ENCODE measurements at regions not wholly inside any gene's neighbourhood (a gene's known extent, or its start where the extent isn't known, plus 50 kb on each side); places are given as distances from the start of the nearest gene placed in this dataset.

DNA sequence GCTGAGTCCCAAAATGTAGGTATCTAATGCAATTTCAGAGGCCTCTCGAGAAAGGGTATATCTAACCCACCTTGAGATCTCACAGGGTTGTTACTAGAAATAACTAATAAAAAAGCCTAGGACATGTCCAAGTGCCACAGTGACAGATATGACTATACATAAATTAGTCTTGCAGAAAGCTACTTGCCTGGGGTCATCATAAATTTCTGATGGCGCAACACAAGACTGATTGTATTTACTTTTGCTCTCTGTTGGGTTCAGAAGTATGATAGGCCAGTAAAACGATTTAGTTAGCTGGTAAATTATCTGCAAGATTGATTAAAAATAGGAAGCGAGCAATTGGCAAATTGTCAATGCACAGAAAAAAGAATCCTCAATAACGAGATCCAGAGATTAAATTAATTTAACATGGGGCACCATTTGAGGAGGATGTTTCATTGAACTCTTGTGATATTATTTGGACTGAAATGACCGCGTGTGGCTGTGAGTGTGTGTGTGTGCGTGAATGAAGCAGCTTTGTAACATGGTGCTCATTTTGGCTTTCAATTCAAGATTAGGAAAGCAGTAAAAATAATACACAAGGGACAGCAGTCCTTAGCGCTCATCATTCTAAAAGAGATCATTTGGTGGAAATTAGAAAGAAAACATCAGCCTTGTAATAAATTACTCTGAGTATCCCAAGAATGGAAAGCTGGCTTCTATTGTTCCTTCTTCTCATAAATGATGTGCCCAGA, 157.4 kb upstream of the ZFHX3 start:
- no peak for DNase-seq

DNA sequence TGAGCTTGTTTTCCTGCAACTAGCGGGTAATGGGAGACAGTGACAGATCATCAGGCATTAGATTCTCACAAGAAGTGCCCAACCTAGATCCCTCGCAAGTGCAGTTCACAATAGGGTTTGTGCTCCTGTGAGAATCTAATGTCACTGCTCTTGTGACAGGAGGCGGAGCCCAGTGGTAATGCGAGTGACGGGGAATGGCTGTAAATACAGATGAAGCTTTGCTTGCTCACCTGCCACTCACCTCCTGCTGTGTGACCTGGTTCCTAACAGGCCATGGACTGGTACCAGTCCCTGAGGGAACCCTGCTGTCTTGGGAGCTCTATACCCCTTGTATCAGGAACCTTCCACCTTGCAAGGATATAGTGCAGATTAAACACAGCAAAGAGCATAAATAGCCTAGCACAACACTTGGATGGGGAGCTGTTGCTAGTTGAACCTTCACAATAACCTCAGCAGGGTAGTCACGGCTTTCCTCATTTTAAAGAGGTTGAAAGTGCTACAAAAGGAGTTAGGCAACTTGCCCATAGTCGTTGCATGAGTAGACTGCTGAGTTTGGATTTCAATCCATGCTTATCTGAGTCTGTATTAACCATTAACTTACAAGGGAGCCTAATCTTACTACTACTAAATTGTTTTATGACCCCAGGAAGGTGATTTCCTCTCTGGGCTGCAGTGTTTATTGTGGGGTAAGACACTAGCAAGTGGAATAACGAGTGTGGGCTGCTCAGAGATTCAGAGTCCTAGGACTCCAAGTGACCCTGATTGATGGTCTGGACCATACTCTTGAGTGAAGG, 156.6 kb upstream of the ZFHX3 start:
- DNase-seq = no peak

DNA sequence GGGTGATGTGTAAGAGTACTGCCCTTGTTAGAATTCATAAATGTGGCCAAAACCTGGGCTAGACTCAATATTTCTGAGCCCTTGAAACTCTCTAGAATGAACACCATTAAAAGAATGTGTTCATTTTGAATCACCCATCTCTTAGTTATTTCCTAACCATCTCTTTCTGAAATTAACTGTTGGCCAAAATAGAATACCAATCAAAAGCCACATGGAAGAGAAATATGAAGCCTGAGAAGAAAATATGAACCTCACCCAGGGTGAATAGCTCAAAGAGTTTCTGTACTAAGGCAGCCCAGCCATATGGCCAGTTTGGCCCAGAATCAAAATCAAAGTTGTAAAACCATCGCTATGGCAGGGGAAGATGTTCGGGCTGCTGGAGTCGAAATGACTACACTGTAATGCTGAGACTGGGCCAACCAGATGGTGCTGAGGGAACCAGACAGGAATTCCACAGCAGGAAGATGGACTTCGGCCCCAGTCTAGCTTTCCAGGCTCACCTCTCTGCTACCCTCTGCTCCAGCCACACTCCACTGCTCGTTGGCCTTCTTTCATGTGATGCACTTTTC, 154.3 kb upstream of the ZFHX3 start:
- DNase-seq = no peak

DNA sequence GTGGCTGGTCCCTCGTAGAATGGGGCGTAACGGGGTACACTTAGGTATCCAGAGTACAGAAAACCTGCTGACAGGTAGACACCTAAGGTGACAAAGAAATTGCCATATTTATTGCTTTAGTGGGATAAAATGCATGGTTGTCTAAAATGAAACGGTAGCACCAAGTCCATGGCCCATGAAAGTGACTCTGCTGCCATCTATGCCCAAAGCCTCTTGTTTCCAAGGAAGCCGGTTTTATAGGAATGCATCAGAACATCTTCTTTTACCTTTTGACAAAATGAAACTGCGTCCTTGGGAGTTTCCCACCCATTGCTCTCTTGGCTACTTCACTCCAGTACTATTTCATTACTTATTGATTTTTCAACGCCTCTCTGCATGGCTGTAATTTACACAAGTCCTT, 151.3 kb upstream of the ZFHX3 start:
- DNase-seq = no peak

DNA sequence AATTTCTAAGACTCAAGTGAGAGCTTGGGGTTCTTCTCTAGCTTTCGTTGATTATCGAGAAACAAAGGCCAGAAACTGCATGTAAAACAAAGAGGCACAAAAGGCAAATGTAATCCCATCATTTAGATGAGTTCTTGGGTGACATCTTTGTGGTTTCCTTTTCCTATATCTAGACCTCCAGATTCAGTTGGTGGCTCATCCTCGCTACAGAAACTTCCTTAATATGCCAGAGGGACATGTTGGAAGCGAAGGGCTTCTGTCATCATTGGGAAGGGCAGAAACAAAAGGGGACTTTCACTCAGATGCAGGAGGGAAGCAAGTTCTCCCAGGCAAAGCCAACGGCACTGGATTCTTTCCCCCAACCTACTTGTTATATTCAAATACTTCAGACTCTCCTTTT, 150.6 kb upstream of the ZFHX3 start:
- no peak for DNase-seq

DNA sequence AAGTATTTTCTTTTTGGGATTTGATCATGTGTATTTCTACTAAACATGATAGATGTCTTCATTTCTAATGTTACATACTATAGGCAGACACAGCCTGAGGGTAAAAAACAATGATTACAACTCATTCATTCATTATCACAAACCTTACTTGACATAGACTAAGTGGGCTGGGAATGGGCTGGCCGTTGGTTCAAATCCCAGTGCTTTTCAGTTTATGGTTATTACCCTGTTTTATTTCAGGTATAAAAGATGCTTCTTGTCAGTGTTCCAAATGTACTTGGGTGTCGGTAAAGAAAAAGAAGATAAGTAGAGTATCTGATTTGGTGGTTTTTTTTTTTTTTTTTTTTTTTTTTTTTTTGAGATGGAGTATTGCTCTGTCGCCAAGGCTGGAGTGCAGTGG, 149.7 kb upstream of the ZFHX3 start:
- no peak for DNase-seq

DNA sequence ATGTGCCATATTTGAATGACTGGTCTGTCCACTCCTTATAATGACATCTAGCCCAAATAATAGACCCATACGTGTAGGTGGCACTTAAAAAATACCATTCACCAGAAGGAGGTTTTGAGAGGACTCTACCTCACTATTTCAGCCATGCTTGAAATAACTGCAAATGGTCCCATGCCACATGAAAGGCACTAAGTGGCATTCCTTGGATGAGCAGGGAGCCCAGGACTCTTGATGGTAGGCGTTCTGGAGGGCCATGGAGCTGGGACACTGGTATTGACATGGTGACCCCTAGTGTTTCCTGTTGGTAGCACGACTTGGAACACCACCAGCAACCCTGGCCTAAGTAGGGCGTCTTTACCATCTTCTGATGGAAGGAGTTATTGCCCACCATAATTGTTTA, 148.7 kb upstream of the ZFHX3 start:
- DNase-seq = peak; percentile 72 to 79

DNA sequence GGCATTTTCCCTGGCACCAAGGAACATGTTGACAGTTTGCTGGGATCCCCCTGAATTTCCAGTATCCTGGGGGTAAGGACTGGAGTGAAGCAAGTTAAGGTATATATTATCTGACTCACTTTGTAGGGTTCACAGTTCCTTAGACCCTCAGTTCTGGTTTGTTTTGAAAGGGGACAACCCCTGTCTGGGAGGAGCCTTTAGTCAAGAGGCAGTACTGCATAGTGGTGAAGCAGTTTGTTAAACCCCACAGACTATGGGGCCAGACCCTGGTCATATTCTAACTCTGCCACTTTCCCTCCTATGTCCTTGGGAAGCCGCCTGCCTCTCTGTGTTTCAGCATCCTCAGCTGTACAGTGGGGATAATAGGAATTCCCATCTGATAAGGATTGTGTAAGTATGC, 145.5 kb upstream of the ZFHX3 start:
- no peak for DNase-seq

DNA sequence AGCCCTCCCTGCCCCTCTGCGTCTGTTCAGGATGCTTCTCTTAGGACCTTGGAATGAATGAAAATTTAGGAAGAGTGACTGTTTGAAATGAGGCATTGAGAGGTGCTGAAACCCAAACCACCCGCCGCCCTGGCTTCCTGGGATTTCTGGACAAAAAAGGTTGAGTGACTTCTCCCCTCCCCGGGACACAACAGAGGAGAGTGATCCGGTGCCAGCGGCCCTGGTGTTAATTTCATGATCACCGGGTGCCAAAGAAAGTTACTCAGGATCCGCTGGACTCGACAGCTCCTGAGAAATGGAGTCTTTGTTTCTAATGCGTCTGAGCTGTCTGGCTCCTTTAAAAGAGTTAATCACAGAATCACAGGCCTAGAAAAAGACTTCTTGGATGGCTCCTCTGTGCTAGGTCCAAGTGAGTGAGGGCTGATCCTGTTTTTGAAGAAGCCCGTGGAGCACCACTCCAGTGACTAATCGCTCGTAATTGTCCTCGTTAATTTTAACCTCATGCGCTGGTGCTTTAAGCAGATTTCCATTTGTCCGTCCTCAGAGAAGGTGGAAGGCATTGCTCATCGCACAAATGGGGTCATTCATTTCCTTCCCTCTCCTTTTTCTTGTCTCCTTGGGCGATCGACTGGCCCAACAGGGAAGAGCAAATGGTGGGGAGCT, 144.4 kb upstream of the ZFHX3 start:
- no peak for DNase-seq

DNA sequence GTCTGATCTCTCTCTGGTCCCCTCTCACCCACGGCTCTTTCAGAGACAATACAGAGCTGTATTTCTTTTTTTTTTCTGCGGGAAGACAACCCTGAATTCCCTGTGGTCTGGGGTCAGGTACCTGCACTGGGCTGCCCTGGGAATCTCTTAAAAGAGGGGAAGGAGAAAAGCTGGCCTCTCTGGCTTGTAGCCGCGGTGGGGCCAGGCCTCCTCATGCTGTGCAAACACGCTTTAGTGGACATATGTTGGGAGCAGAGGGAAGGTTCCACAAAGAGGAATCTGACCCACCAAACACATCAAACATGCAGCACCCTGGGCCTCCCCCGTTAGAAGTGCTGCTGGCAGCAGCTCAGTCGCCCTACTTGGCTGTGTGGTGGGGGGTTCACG, 143.7 kb upstream of the ZFHX3 start:
- DNase-seq = no peak

GRCh38 chr16:73190688-73191659, 143.0 kb upstream of the ZFHX3 start:
- no peak for DNase-seq

DNA sequence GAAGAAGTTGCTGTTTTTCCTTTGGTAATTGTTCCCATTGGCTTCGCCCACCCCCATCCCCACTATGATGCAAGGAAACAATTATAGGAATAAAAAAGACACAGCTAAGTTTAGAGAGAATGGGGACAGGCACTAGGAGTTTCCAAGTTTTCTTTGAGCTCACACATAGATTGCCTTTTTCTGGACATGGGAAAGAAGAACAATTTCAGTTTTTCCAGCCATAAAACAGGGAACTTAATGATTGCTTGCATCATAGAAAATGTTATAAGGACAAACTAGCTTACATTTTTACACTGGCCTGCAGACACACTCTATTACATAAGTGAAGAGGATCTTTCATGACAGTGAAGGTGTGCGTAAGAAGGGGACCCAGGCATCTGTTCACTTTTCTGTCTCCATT, 142.3 kb upstream of the ZFHX3 start:
- peak in 1 of 2 donors; percentile 27 for DNase-seq

- no peak for DNase-seq
These were observed 141.2 kb upstream of the ZFHX3 start for GRCh38 chr16:73189136-73189535.

GRCh38 chr16:73186752-73187601, 139.0 kb upstream of the ZFHX3 start:
- DNase-seq = no peak

- DNase-seq = no peak
These were observed 137.8 kb upstream of the ZFHX3 start for GRCh38 chr16:73185737-73186136.

DNA sequence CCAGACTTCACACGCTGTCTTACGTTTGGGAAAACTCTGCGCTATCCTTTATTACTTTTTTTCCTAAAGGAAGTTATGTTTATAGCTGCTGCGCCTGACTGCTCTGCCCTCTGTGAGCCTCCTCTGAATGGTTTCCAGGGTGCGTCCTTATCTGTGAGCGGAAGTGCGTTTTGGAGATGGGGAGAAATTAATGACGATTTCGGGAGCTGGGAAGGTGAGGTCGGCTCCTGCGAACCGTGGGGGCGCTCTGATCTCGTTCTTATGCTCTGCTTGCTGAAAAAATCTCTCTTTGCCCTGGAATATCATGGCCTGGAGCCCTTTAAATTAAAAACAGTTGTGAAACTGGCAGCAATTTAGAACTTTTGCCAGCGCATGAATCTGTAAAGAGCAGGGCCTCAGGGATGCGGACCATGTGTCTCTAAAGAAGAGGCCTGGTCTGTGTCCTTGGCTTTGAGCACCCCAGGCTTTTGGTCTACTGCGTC, 135.7 kb upstream of the ZFHX3 start:
- DNase-seq = no peak

- DNase-seq = no peak
These were observed 131.9 kb upstream of the ZFHX3 start for GRCh38 chr16:73179705-73180331.

DNA sequence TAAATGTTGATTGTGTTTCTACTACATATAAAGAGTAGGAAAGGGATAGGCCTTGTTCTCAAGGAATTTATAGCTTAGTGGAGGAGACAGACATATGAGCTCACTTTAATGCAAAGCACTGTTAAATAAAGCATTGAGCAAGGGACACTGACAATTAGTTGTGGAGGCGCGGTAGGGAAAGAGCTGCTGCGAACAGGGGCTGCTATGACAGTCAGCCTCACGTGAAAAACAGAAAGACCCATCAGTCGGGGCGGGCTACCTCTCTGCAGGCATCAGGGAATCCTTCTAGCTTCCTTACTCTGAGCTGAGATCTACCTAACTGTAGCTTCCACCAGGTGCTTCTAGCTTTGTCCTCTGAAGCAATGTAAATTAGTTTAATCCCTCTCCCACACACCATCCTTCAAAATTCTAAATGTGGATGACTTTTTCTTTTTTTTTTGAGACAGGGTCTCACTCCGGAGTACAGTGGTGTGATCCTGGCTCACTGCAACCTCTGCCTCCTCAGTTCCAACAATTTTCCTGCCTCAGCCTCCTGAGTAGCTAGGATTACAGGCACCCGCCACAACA, 129.9 kb upstream of the ZFHX3 start:
- DNase-seq = no peak

DNA sequence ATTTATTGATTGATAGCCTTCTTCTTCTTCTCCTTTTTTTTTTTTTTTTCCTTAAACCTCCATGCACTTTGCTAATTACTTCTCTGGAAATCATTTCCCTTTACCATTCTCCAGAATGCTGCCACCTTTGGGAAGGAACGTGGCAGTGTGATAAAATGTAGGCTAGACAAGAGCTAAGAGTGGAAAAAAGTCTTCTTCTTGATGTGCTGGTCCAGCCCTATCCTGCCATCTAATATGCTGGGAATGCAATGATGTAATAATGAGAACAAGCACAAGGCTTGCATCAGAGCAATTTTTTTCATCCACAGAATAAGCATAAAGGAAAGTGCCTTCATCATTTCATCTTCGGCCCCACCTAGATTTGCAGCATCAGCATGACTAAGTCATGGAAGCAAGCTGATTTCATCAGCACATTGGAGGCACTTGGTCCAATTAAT, 128.7 kb upstream of the ZFHX3 start:
- DNase-seq = no peak

Data from inflammatory macrophage (primary cell).